Spleen (tissue), 11 donors: ENCODE measurements at regions not wholly inside any gene's neighbourhood (a gene's known extent, or its start where the extent isn't known, plus 50 kb on each side); places are given as distances from the start of the nearest gene placed in this dataset.

ENCODE experiments used
- DNase-seq: peaks from one replicate; pipeline ENCODE4 v3.0.0-alpha.2; 2020
- H3K27ac ChIP-seq, 8 donors: fragments of 200-600 bp; sonication (generic) in 7 of 8; 1 replicate in 4 of 8; 2 replicates in 4 of 8; pipeline versions ENCODE4 v1.5.0 to v1.8.0; 2016 to 2021; ENCODE audit warnings: inconsistent platforms in 4 of 8, mild to moderate bottlenecking in 4 of 8, moderate library complexity in 1 of 8
- H3K27me3 ChIP-seq, 7 donors: fragments of 200-600 bp; sonication (generic) in 6 of 7; replicated peaks in 1 of 7; 1 replicate in 4 of 7; 2 replicates in 3 of 7; pipeline versions ENCODE4 v1.5.0 to v1.8.0; 2016 to 2021; ENCODE audit warnings: inconsistent platforms in 3 of 7, mild to moderate bottlenecking in 1 of 7
- H3K36me3 ChIP-seq, 6 donors: fragments of 200-600 bp; sonication (generic) in 5 of 6; 1 replicate in 4 of 6; 2 replicates in 2 of 6; pipeline versions ENCODE4 v1.5.0 to v1.8.0; 2016 to 2021; ENCODE audit warnings: inconsistent platforms in 2 of 6
- H3K4me1 ChIP-seq, 6 donors: fragments of 200-600 bp; sonication (generic) in 5 of 6; 1 replicate in 3 of 6; 2 replicates in 3 of 6; pipeline versions ENCODE4 v1.5.0 to v1.8.0; 2016 to 2021; ENCODE audit warnings: inconsistent platforms in 3 of 6
- H3K4me3 ChIP-seq, 8 donors: fragments of 200-600 bp; sonication (generic) in 7 of 8; 1 replicate in 4 of 8; 2 replicates in 4 of 8; pipeline versions ENCODE4 v1.5.0 to v1.8.0; 2016 to 2021; ENCODE audit warnings: inconsistent platforms in 4 of 8, mild to moderate bottlenecking in 4 of 8, moderate library complexity in 2 of 8
- H3K9me3 ChIP-seq, 8 donors: fragments of 200-600 bp; sonication (generic) in 7 of 8; 1 replicate in 4 of 8; 2 replicates in 4 of 8; pipeline versions ENCODE4 v1.5.0 to v1.8.0; 2016 to 2021; ENCODE audit warnings: inconsistent platforms in 4 of 8
- CTCF ChIP-seq, 11 experiments: fragments of 200-600 bp in 7 of 11; fragments of 450-650 bp in 4 of 11; sonication (generic) in 4 of 11; IDR thresholded peaks in 8 of 11; conservative IDR thresholded peaks in 3 of 11; 1 replicate in 7 of 11; 2 replicates in 4 of 11; pipeline versions ENCODE4 v1.4.0 to v1.8.0; 2016 to 2021; ENCODE audit warnings: antibody characterized with exemption in 11 of 11, inconsistent platforms in 4 of 11, mild to moderate bottlenecking in 1 of 11
- POLR2A ChIP-seq, 3 donors: fragments of 450-650 bp; IDR thresholded peaks; one replicate each; pipeline ENCODE4 v1.5.1; 2017; ENCODE audit warnings: antibody characterized with exemption in 3 of 3, mild to moderate bottlenecking in 1 of 3
- POLR2AphosphoS5 ChIP-seq, 3 donors: sonication (generic); formaldehyde crosslinking; IDR thresholded peaks; one replicate each; pipeline ENCODE4 v1.5.1; 2017; ENCODE audit warnings: antibody characterized with exemption in 3 of 3
- WGBS, 5 donors: extraction: QIAGEN DNeasy Blood & Tissue Kit in 3 of 5; methylation state at CpG; one replicate each; pipeline versions ENCODE4 v1.1.5 to v1.1.7; 2013 to 2018; 5-methylcytosine and 5-hydroxymethylcytosine counted together
- intact Hi-C: fragments of 100-400 bp; cut with DNase I; formaldehyde crosslinking; loops from one replicate; pipeline ENCODE4 v1.15.0; 2023; ENCODE audit warnings: low total_unique reads
- donor health status: healthy with polysubstance abuse.
- donor health status: DM: no; HTN: no; CAD: no; lungs with moderate emphysema.
- donor health status: DM: no; HTN: no; CAD: no.
- donor health status: Bipolar disorder and iron deficiency.
- donor health status: healthy.
- donor health status: DM: no; HTN: no; CAD: no.
- donor health status: DM: yes; HTN: yes; CAD: no.

DNA sequence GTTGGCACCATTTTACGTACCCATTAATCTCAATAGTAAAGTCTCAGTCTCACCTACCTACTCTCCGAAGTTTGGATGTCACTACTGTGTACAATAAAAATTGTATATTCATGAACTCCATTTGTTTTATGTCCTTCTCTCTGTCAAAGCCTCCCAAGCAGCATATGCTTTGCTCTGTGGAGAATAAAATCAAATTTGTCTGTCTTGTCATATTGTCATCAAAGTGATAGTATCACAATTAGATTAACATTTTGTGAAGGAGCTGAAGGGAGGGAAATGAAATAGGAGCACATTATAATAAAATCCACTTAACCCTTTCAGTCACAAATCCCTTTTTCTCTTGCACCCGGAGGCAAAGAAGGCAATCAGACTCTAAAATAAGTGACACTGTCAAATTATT, 177.1 kb upstream of the RRP15 start:
- no peak overlapping the region for H3K27ac ChIP-seq
- DNase-seq, result no peak
- no peaks in the 10 kb centered on the region for H3K4me1 ChIP-seq
- no peaks in the 10 kb centered on the region for H3K27me3 ChIP-seq
- H3K36me3 ChIP-seq, result no peaks in the 10 kb centered on the region
- peaks cover 0 to 14% (median under 1%) of the 10 kb centered on the region in 8 donors for H3K9me3 ChIP-seq
- H3K4me3 ChIP-seq, result no peak overlapping the region
- intact Hi-C loops, result no loop called here
- no peak for TF ChIP-seq POLR2AphosphoS5 (IDR thresholded peaks at IDR 0.05)
- no peak for TF ChIP-seq CTCF (IDR thresholded peaks at IDR 0.05 in 8 of 11, conservative IDR thresholded peaks at IDR 0.05 in 3 of 11)
- no peak for TF ChIP-seq POLR2A (IDR thresholded peaks at IDR 0.05)
- 74 to 90% (median 80%) methylated on average over 3 of the region's 3 CpGs for WGBS, 5 donors

GRCh38 chr1:218112862-218113261, 172.2 kb upstream of the RRP15 start:
- 37 to 55% (median 46%) methylated on average over 1 of the region's 1 CpG for WGBS, 5 donors
- no peak for DNase-seq
- Histone ChIP-seq H3K36me3 (no peaks in the 10 kb centered on the region), H3K4me3 (no peak overlapping the region), H3K27ac (no peak overlapping the region), H3K27me3 (no peaks in the 10 kb centered on the region), H3K9me3 (peaks cover 0 to 26% (median 4%) of the 10 kb centered on the region in 8 donors), H3K4me1 (no peaks in the 10 kb centered on the region)
- intact Hi-C loops, result no loop called here
- no peak for TF ChIP-seq POLR2AphosphoS5 (IDR thresholded peaks at IDR 0.05)

GRCh38 chr1:218123968-218124367, 161.1 kb upstream of the RRP15 start:
- H3K27ac ChIP-seq, result no peak overlapping the region
- TF ChIP-seq POLR2AphosphoS5 (IDR thresholded peaks at IDR 0.05) (no peak), POLR2A (IDR thresholded peaks at IDR 0.05) (no peak), CTCF (IDR thresholded peaks at IDR 0.05 in 8 of 11, conservative IDR thresholded peaks at IDR 0.05 in 3 of 11) (no peak)
- intact Hi-C loops, result no loop called here
- H3K9me3 ChIP-seq, result no peaks in the 10 kb centered on the region
- H3K4me3 ChIP-seq, result no peak overlapping the region
- H3K36me3 ChIP-seq, result no peaks in the 10 kb centered on the region
- WGBS, 5 donors, result 41 to 53% (median 48%) methylated on average over 4 of the region's 4 CpGs
- DNase-seq, result no peak
- no peaks in the 10 kb centered on the region for H3K4me1 ChIP-seq
- H3K27me3 ChIP-seq, result no peaks in the 10 kb centered on the region

DNA sequence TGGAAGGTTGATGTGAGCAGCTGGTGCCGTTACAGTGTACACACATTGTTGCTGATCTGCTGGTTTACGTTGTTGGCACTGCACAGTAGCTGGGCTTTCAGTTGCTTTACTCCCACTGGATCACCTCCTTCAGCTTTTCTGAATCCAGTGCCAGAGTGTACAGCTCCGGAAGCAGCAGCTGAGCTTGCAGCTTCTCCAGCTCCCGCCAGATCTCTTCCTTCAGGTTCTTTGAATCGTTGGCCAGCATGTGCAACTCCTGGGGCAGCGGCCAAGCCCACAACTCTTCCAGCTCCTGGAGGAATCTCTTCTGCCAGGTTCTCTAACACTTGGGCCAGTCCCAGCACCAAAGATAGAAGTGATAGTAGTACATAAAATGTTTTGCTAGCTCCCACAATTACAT, 149.7 kb upstream of the RRP15 start:
- no peaks in the 10 kb centered on the region for H3K27me3 ChIP-seq
- TF ChIP-seq CTCF (IDR thresholded peaks at IDR 0.05 in 8 of 11, conservative IDR thresholded peaks at IDR 0.05 in 3 of 11) (no peak), POLR2A (IDR thresholded peaks at IDR 0.05) (no peak), POLR2AphosphoS5 (IDR thresholded peaks at IDR 0.05) (no peak)
- no peak overlapping the region for H3K27ac ChIP-seq
- H3K36me3 ChIP-seq, result no peaks in the 10 kb centered on the region
- intact Hi-C loops, result no loop called here
- 83 to 92% (median 88%) methylated on average over 6 of the region's 6 CpGs for WGBS, 5 donors
- H3K4me3 ChIP-seq, result no peak overlapping the region
- no peak for DNase-seq
- peaks cover 0 to 20% (median 6%) of the 10 kb centered on the region in 8 donors for H3K9me3 ChIP-seq
- H3K4me1 ChIP-seq, result no peaks in the 10 kb centered on the region

- WGBS, 5 donors, result 68 to 80% (median 73%) methylated on average over 4 of the region's 4 CpGs
- H3K27me3 ChIP-seq, result no peaks in the 10 kb centered on the region
- TF ChIP-seq CTCF (IDR thresholded peaks at IDR 0.05 in 8 of 11, conservative IDR thresholded peaks at IDR 0.05 in 3 of 11), result no peak
- no peak for TF ChIP-seq POLR2AphosphoS5 (IDR thresholded peaks at IDR 0.05)
- TF ChIP-seq POLR2A (IDR thresholded peaks at IDR 0.05), result no peak
- DNase-seq, result no peak
- no peaks in the 10 kb centered on the region for H3K4me1 ChIP-seq
- peaks cover 0 to 19% (median 0%) of the 10 kb centered on the region in 8 donors for H3K9me3 ChIP-seq
- intact Hi-C loops, result no loop called here
- no peak overlapping the region for H3K4me3 ChIP-seq
- no peak overlapping the region for H3K27ac ChIP-seq
- no peaks in the 10 kb centered on the region for H3K36me3 ChIP-seq
Measured at GRCh38 chr1:218139761-218140160, 145.3 kb upstream of the RRP15 start.
